Skeletal muscle tissue (tissue), 3 donors: ENCODE measurements at regions not wholly inside any gene's neighbourhood (a gene's known extent, or its start where the extent isn't known, plus 50 kb on each side); places are given as distances from the start of the nearest gene placed in this dataset.
"Not testable (repeated sequence)": the region's sequence is repeated elsewhere in the genome, so short reads cannot be mapped to it uniquely, and the experiment has no call there.

Source experiments
- H3K27ac ChIP-seq: one replicate; pipeline ENCODE4 v1.7.0; 2013; ENCODE audit warnings: mild to moderate bottlenecking, low read depth, low read length, inconsistent platforms
- H3K27me3 ChIP-seq, 3 donors: one replicate each; pipeline ENCODE4 v1.7.0; 2013; ENCODE audit warnings: low read length in 3 of 3; ENCODE audit not compliant: control insufficient read depth in 3 of 3, insufficient read depth in 3 of 3
- H3K36me3 ChIP-seq, 3 donors: one replicate each; pipeline ENCODE4 v1.7.0; 2013; ENCODE audit warnings: low read length in 3 of 3; ENCODE audit not compliant: control insufficient read depth in 3 of 3, insufficient read depth in 3 of 3
- H3K4me1 ChIP-seq, 3 donors: one replicate each; pipeline ENCODE4 v1.7.0; 2013; ENCODE audit warnings: low read length in 3 of 3, mild to moderate bottlenecking in 3 of 3; ENCODE audit not compliant: control insufficient read depth in 3 of 3, insufficient read depth in 3 of 3
- H3K4me3 ChIP-seq, 3 donors: one replicate each; pipeline ENCODE4 v1.7.0; 2013; ENCODE audit warnings: low read length in 3 of 3
- H3K9ac ChIP-seq, 3 donors: one replicate each; pipeline ENCODE4 v1.7.0; 2013; ENCODE audit warnings: low read length in 3 of 3, mild to moderate bottlenecking in 3 of 3, moderate library complexity in 2 of 3, low read depth in 1 of 3
- H3K9me3 ChIP-seq, 3 donors: one replicate each; pipeline ENCODE4 v1.7.0; 2013; ENCODE audit warnings: low read length in 3 of 3; ENCODE audit not compliant: control insufficient read depth in 3 of 3
- donor health status: Osteomylitis.

DNA sequence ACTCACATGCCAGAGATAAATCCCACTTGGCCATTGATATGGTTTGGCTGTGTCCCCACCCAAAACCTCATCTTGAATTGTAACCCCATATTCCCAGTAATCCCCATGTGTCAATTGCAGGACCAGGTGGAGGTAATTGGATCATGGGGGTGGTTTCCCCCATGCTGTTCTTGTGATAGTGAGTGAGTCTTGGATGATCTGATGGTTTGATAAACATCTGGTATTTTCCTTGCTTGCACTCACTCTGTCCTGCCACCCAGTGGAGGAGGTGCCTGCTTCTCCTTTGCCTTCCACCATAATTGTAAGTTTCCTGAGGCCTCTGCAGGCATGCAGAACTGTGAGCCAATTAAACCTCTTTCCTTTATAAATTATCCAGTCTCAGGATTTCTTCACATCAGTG lies 50.4 kb upstream of the B3GAT2 start:
- not testable (repeated sequence) for H3K9me3 ChIP-seq, H3K27me3 ChIP-seq, H3K27ac ChIP-seq, H3K4me3 ChIP-seq, H3K36me3 ChIP-seq, H3K9ac ChIP-seq, H3K4me1 ChIP-seq

DNA sequence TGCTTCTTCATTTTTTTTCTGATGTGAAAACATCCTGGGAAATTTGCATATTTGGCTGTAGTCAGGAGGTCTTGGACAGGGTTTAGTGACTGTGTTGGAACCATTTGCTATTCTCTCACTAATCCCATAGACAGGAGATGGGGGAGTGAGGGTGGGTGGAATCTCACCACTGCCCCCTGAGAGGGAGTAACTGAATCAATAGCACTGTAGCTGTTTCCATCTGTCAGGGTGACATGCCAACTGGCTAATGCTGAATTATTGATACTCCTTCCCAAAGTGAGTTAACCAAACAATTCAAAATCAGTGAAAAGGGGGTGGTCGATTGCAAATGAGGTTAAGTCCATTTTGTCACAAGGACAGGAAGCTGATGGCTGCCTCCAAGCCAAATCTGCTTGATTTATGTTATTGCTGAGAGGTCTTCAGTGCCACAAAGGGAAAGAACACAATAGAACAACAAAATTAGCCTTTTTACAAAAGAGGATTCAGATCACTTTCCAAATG lies 55.1 kb upstream of the B3GAT2 start:
- H3K4me3 ChIP-seq: no peak overlapping the region
- H3K36me3 ChIP-seq: no peaks in the 10 kb centered on the region
- H3K27me3 ChIP-seq: peaks cover 0 to 5% (median 2%) of the 10 kb centered on the region in 3 donors
- H3K9me3 ChIP-seq: no peaks in the 10 kb centered on the region
- H3K4me1 ChIP-seq: peaks cover 0 to 2% (median 0%) of the 10 kb centered on the region in 3 donors
- no peak overlapping the region for H3K9ac ChIP-seq
- H3K27ac ChIP-seq: no peak overlapping the region

DNA sequence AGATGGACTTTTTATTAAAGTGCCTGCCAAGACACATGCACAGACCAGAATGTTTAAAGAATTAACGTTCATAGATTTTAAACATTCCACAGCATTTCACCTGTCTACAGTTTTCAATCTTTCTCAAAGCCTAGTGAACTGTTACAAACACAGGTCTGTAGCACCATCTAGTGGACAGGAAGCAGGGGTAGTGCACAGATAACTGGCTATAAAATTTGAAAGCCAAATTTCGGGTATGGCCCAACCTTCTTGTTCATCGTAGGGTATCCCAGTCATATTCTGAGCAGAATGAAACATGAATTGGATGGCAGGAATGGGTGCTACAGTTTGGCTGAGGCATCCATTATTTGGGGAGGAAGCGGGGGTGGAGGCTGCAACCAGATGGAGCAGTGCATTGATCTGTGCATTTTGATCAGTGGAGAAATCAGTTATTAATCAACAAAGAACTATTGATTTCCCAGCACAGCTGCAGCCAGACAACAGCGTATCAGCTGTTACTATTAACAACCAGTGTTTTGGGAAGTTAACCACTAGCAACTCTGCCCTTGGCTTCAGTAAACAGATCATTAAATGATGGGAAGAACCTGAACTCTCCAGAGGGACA lies 56.1 kb upstream of the B3GAT2 start:
- H3K36me3 ChIP-seq: no peaks in the 10 kb centered on the region
- peaks cover 0 to 2% (median 0%) of the 10 kb centered on the region in 3 donors for H3K4me1 ChIP-seq
- peaks cover 0 to 5% (median 2%) of the 10 kb centered on the region in 3 donors for H3K27me3 ChIP-seq
- no peak overlapping the region for H3K4me3 ChIP-seq
- H3K27ac ChIP-seq: no peak overlapping the region
- H3K9me3 ChIP-seq: no peaks in the 10 kb centered on the region
- no peak overlapping the region for H3K9ac ChIP-seq

DNA sequence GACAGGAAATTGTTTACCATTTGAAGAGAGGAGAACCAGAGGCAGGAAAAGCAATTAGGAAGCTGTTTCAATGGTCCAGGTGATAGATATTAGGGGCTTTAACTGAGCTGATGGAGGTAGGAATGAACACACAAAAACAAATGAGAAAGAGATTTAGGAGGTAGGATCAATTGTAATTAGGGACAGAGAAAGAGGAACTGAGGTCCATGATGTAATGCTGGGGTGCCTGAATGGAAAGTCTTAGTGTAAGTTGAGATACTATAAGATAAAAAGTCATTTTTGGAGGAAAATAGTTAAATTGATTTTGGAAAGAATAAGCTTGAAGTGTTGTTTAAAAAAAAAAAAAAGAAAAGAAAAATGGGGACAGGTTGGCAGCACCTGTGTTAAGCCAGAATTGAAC lies 58.5 kb upstream of the B3GAT2 start:
- Histone ChIP-seq H3K36me3 (no peaks in the 10 kb centered on the region), H3K4me3 (no peak overlapping the region), H3K27me3 (peaks cover 0 to 5% (median 0%) of the 10 kb centered on the region in 3 donors), H3K9me3 (no peaks in the 10 kb centered on the region), H3K9ac (no peak overlapping the region), H3K27ac (no peak overlapping the region), H3K4me1 (peaks cover 0 to 2% (median 0%) of the 10 kb centered on the region in 3 donors)

DNA sequence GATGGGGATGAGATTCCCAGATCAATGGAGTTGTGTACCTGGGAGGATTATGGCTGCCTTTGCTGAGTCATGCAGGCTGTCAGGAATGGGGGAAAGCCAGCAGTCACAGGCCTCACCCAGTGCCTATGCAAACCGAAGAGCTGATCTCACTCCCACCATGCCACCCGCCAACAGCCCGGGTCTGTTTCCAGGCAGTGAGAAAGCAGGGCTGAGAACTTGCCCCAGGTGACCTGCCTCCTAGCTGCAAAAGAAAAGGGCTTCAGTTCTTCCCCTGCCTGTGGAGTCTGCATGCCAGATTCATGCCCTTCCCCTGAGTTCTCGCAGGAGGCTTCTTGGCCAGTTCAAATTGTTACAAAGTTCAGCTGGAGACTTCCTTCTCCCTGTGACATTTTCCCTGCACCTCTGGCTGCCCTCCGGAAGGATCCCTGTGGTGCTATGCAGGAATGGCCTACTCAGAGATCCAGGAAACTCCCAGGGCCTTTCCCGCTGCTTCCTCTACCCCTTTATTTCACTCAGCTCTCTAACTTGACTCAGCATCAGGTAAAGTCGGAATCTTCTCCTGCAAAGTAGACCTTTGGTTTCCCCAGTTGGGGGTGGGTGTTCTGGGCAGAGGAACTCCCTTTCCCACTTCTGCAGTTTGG lies 71.5 kb upstream of the B3GAT2 start:
- no peaks in the 10 kb centered on the region for H3K4me1 ChIP-seq
- H3K4me3 ChIP-seq: no peak overlapping the region
- H3K27me3 ChIP-seq: no peaks in the 10 kb centered on the region
- H3K27ac ChIP-seq: no peak overlapping the region
- no peak overlapping the region for H3K9ac ChIP-seq
- H3K36me3 ChIP-seq: no peaks in the 10 kb centered on the region
- H3K9me3 ChIP-seq: no peaks in the 10 kb centered on the region

DNA sequence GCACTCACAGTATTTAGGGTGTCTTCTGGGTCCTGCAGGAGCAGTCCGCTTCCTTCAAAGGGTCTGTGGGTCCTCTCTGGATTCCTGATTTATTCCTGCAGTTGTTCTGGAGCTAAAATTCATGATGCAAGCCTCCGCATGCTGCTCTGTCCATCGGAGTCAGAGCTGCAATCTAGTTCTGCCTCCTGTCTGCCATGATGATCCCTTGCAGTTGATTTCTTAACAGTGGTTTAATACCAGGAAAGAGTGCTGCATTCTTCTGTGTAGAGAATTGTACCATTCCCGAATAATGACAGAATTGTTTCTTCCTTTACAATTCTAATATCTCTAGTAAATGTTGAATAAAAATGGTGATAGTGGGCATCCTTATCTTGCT lies 72.0 kb upstream of the B3GAT2 start:
- Histone ChIP-seq H3K36me3 (no peaks in the 10 kb centered on the region), H3K4me1 (no peaks in the 10 kb centered on the region), H3K27ac (no peak overlapping the region), H3K27me3 (no peaks in the 10 kb centered on the region), H3K9ac (no peak overlapping the region), H3K4me3 (no peak overlapping the region), H3K9me3 (no peaks in the 10 kb centered on the region)

DNA sequence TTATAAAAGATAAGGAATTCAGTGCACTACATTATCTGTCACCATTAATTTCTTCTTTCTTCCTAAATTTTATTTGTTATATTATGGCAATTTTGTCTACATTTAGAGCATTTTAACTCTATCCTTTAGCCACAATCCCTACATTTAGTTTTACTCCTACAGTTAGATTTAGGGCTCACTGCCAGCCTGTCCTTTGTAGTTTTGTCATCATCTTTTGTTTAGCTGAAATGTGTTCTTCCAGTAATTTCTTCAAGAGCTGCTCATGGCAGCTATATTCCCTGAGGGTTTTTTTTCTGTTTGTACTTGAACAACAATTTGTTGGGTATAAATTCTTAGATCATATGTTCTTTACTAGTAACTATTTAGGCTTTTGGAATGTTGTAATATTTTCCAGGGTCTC lies 72.7 kb upstream of the B3GAT2 start:
- Histone ChIP-seq H3K36me3 (no peaks in the 10 kb centered on the region), H3K4me3 (no peak overlapping the region), H3K4me1 (no peaks in the 10 kb centered on the region), H3K27me3 (no peaks in the 10 kb centered on the region), H3K9ac (no peak overlapping the region), H3K9me3 (no peaks in the 10 kb centered on the region), H3K27ac (no peak overlapping the region)

DNA sequence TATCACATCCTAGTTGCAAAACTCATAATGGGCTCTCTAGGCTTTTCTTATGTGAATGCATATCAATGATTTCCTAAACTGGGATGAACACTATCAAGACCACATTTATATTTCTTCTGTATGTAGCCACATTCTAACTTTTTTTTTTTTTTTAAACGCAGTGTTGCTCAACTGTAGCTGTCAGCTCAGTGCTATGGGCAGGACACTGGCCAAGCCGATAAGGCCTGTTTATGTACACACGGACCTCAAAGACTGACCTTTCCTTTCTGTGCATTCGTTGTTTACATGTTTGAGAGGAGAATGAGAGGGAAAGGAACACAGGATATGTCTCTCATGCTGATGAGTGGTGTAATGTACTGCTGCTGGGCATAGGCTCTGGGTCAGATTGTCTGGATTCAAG lies 75.1 kb upstream of the B3GAT2 start:
- no peaks in the 10 kb centered on the region for H3K36me3 ChIP-seq
- H3K27ac ChIP-seq: no peak overlapping the region
- H3K9ac ChIP-seq: no peak overlapping the region
- H3K4me3 ChIP-seq: no peak overlapping the region
- no peaks in the 10 kb centered on the region for H3K4me1 ChIP-seq
- H3K9me3 ChIP-seq: no peaks in the 10 kb centered on the region
- H3K27me3 ChIP-seq: no peaks in the 10 kb centered on the region

DNA sequence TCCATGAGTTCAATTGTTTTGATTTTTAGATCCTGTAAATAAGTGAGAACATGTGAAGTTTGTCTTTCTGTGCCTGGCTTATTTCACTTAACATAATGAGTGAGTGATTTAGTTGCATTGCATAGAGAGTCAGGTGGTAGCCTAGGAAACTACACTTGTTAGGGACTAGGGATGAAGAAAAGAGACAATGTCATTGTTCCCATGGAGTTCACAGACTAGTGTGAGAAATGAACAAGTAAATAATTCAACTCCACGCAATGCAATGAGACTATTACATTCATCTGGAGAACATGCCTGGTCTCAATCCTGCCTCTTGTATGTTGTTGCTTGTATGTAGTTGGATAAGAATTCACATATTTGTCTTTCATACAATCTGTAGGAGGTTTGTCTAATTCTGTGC lies 76.3 kb upstream of the B3GAT2 start:
- H3K4me3 ChIP-seq: no peak overlapping the region
- H3K27ac ChIP-seq: no peak overlapping the region
- H3K9me3 ChIP-seq: no peaks in the 10 kb centered on the region
- H3K9ac ChIP-seq: no peak overlapping the region
- H3K36me3 ChIP-seq: no peaks in the 10 kb centered on the region
- H3K27me3 ChIP-seq: no peaks in the 10 kb centered on the region
- no peaks in the 10 kb centered on the region for H3K4me1 ChIP-seq

DNA sequence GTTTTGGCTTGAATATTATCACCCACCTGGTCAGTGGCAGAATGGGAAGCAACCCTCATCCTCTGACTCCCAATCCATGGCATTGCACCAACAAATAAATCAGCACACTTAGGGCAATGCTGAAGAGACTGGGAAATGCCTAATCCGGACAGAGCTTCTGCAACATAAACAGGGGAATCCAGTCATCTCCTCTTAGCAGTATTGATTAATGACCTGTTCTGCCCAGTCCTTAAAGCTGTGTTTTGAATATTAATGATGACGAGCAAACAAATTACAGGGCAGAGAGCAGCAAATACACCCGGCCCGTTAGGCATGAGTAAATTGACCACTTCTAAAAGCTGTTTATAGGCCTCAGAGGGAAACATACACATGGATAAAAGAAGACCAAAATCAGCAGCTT lies 77.0 kb upstream of the B3GAT2 start:
- H3K9me3 ChIP-seq: no peaks in the 10 kb centered on the region
- no peak overlapping the region for H3K9ac ChIP-seq
- H3K27me3 ChIP-seq: no peaks in the 10 kb centered on the region
- no peak overlapping the region for H3K27ac ChIP-seq
- H3K4me1 ChIP-seq: no peaks in the 10 kb centered on the region
- no peak overlapping the region for H3K4me3 ChIP-seq
- no peaks in the 10 kb centered on the region for H3K36me3 ChIP-seq
